GM12801 (cell line): ENCODE measurements at regions not wholly inside any gene's neighbourhood (a gene's known extent, or its start where the extent isn't known, plus 50 kb on each side); places are given as distances from the start of the nearest gene placed in this dataset.

Experiments
- TF ChIP-seq, protein P1 (sequence below): IDR thresholded peaks from one replicate; pipeline ENCODE4 v1.5.1; 2011; ENCODE audit warnings: control low read depth; ENCODE audit not compliant: insufficient read length; ENCODE audit errors: extremely low read depth

DNA sequence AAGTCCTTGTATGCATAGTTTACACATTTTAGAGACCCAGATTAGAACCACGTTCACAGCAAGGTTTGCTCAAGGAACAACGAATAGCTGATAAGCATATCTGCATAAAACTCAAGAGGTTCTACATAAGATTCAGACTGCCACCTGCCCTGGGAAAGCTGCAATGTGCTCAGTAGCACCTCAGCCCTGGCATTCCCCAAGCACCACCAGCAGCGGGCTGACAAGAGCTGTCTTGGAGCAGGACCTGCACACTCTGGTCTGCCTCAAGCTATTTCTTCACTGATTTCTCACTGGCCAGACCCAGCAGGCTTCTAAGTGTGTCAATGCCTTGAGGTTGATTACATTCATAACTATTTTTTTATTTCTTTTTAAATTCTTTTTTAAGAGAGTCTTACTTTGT lies 65.8 kb upstream of the UQCRFS1 start:
- TF ChIP-seq, protein P1, sequence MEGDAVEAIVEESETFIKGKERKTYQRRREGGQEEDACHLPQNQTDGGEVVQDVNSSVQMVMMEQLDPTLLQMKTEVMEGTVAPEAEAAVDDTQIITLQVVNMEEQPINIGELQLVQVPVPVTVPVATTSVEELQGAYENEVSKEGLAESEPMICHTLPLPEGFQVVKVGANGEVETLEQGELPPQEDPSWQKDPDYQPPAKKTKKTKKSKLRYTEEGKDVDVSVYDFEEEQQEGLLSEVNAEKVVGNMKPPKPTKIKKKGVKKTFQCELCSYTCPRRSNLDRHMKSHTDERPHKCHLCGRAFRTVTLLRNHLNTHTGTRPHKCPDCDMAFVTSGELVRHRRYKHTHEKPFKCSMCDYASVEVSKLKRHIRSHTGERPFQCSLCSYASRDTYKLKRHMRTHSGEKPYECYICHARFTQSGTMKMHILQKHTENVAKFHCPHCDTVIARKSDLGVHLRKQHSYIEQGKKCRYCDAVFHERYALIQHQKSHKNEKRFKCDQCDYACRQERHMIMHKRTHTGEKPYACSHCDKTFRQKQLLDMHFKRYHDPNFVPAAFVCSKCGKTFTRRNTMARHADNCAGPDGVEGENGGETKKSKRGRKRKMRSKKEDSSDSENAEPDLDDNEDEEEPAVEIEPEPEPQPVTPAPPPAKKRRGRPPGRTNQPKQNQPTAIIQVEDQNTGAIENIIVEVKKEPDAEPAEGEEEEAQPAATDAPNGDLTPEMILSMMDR = no peak

DNA sequence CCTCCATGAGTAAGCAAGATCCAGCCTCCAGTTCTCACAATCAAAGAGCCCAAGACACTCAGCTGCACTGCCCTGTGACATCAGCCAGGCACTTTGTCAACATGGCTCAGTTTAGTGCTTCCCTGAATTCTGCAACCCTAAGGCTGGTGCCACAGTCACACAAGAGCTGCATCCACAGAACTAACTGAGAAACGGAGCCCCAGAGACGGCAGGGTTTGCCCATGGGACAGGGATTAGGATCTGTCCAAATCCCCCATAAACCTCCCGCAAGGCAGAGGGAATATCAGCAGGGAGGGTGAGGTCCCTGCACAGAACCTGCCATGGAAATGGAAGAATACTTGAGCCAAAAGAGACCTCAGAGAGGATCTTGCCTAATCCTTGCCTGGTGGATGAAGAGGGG lies 70.4 kb upstream of the UQCRFS1 start:
- TF ChIP-seq, protein P1 = no peak

DNA sequence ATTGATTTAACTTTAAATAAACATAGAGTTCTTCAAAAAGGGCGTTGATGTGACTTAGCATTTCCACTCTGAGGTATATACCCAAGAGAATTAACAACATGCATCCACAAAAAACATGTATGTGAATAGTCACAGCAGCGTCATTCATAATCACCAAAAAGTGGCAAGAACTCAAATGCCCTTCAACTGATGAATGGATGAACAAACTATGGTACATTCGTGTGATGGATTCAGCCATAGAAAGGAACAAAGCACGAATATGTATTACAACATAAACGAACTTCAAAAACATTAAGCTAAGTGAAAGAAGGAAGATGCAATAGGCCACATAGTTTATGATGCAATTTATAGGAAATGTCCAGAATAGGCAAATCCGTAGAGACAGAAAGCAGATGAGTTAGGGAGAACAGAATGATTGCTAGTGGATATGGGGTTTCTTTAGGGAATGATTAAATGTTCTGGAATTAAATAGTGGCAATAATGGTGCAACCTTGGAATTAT lies 72.3 kb upstream of the UQCRFS1 start:
- TF ChIP-seq, protein P1 = no peak

- TF ChIP-seq, protein P1 = no peak
Observed at GRCh38 chr19:29285878-29286277, 72.9 kb upstream of the UQCRFS1 start.

GRCh38 chr19:29287061-29287460 lies 74.1 kb upstream of the UQCRFS1 start:
- TF ChIP-seq, protein P1 = no peak

DNA sequence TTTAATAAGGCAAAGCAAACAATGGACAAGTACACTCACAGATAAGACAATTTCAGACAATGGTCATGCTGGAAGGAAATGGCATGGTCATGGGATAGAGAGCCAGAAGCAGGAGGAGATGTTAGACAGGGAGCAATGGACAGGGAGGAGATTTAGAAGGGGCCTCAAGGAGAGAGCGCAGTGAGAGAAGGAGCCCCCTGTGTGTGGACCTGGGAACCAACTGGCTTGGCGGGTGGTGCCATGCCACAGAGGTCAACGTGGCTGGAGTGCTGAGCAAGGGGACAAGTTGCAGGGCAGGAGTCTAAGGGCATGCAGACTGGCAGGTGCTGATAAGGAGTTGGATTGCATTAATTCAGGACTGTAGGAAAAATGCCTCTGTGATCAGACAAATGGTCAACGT lies 75.3 kb upstream of the UQCRFS1 start:
- TF ChIP-seq, protein P1 = no peak

DNA sequence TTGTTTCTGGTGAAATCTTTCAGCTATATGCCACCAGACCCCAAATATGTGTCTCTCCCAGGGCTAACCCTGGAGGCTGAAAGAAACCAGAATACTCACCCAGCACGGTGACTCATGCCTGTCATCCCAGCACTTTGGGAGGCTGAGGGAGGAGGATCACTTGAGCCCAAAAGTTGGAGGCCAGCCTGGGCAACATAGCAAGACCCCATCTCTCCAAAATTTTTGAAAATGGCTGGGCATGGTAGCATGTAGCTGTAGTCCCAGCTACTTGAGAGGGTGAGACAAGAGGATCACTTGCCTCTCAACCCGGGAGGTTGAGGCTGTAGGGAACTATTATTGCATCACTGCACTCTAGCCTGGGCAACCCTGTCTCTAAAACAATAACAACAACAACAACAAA lies 76.1 kb upstream of the UQCRFS1 start:
- TF ChIP-seq, protein P1 = no peak

DNA sequence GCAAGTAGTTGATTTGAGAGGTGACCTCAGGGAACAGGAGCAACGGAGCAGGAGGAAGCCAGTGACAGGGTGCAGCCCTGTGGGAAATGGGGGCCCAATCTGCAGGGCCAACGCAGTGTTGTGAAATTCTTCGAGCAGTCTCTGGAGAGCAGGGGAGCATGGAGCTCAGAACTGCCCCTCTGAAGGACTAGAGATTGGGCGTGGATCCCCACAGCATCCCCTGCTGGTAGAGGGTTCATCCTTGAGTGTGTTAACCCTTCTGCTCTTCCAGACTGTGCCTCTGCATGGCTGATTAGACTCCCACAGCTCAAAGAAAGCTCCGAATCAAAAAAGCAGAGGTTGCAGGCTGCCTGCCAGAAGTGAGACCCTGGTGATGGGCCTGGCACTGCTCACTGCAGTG lies 77.9 kb upstream of the UQCRFS1 start:
- TF ChIP-seq, protein P1 = no peak
